H9 (cell line): ENCODE measurements at regions not wholly inside any gene's neighbourhood (a gene's known extent, or its start where the extent isn't known, plus 50 kb on each side); places are given as distances from the start of the nearest gene placed in this dataset.
A peak's percentile ranks its signal among the peaks of the same experiment; 100 is the strongest.

Experiments
- DNase-seq: peaks from one replicate; pipeline ENCODE4 v3.0.0-alpha.2; 2017
- H2AFZ ChIP-seq: one replicate; pipeline ENCODE4 v1.6.1; 2013; ENCODE audit warnings: mild to moderate bottlenecking, low read length, control low read depth, moderate library complexity
- H2AK5ac ChIP-seq: 2 replicates; pipeline ENCODE4 v1.6.1; 2013; ENCODE audit warnings: low read length, control low read depth, mixed read lengths; ENCODE audit not compliant: insufficient read length
- H2BK120ac ChIP-seq: one replicate; pipeline ENCODE4 v1.6.1; 2013; ENCODE audit warnings: low read depth, mild to moderate bottlenecking, low read length, control low read depth, inconsistent platforms; ENCODE audit not compliant: poor library complexity, severe bottlenecking
- H2BK12ac ChIP-seq: 2 replicates; pipeline ENCODE4 v1.6.1; 2013; ENCODE audit warnings: low read length, control low read depth, mixed read lengths, low read depth; ENCODE audit not compliant: insufficient read length
- H2BK15ac ChIP-seq: 2 replicates; pipeline ENCODE4 v1.6.1; 2013; ENCODE audit warnings: low read depth, low read length, control low read depth
- H2BK20ac ChIP-seq: one replicate; pipeline ENCODE4 v1.6.1; 2013; ENCODE audit warnings: low read depth, mild to moderate bottlenecking, low read length, control low read depth, inconsistent platforms; ENCODE audit not compliant: poor library complexity, severe bottlenecking
- H2BK5ac ChIP-seq: 2 replicates; pipeline ENCODE4 v1.6.1; 2013; ENCODE audit warnings: low read length, control low read depth, mixed read lengths; ENCODE audit not compliant: insufficient read length
- H3K14ac ChIP-seq: 2 replicates; pipeline ENCODE4 v1.6.1; 2013; ENCODE audit warnings: low read length, control low read depth; ENCODE audit not compliant: insufficient read depth
- H3K18ac ChIP-seq: 2 replicates; pipeline ENCODE4 v1.6.1; 2013; ENCODE audit warnings: low read depth, mild to moderate bottlenecking, mixed read lengths, low read length, control low read depth; ENCODE audit not compliant: insufficient read length
- H3K23ac ChIP-seq: 2 replicates; pipeline ENCODE4 v1.6.1; 2013; ENCODE audit warnings: low read length, control low read depth, mixed read lengths, low read depth; ENCODE audit not compliant: insufficient read length
- H3K23me2 ChIP-seq: 2 replicates; pipeline ENCODE4 v1.6.1; 2013; ENCODE audit warnings: low read depth, mild to moderate bottlenecking, mixed read lengths, low read length, control low read depth; ENCODE audit not compliant: insufficient read length, poor library complexity, severe bottlenecking
- H3K27ac ChIP-seq: 2 replicates; pipeline ENCODE4 v1.5.1; 2013; ENCODE audit warnings: low read length, control low read depth, mixed read lengths, low read depth; ENCODE audit not compliant: insufficient read length
- H3K27me3 ChIP-seq: 2 replicates; pipeline ENCODE4 v1.6.1; 2013; ENCODE audit warnings: low read length, control low read depth, inconsistent platforms; ENCODE audit not compliant: insufficient read depth
- H3K4ac ChIP-seq: 2 replicates; pipeline ENCODE4 v1.6.1; 2013; ENCODE audit warnings: low read depth, mild to moderate bottlenecking, control low read depth, inconsistent platforms, low read length, moderate library complexity
- H3K4me1 ChIP-seq: 2 replicates; pipeline ENCODE4 v1.6.1; 2013; ENCODE audit warnings: low read length, control low read depth, inconsistent platforms; ENCODE audit not compliant: insufficient read depth
- H3K4me2 ChIP-seq: 2 replicates; pipeline ENCODE4 v1.6.1; 2013; ENCODE audit warnings: low read length, control low read depth, mixed read lengths; ENCODE audit not compliant: insufficient read length, insufficient read depth
- H3K56ac ChIP-seq: 2 replicates; pipeline ENCODE4 v1.6.1; 2013; ENCODE audit warnings: low read depth, mild to moderate bottlenecking, mixed read lengths, low read length, control low read depth; ENCODE audit not compliant: insufficient read length
- H3K79me1 ChIP-seq: 2 replicates; pipeline ENCODE4 v1.6.1; 2013; ENCODE audit warnings: low read depth, mild to moderate bottlenecking, moderate library complexity, low read length, control low read depth, inconsistent platforms; ENCODE audit not compliant: insufficient read depth, poor library complexity, severe bottlenecking
- H3K79me2 ChIP-seq: 2 replicates; pipeline ENCODE4 v1.6.1; 2013; ENCODE audit warnings: low read length, control low read depth, inconsistent platforms; ENCODE audit not compliant: insufficient read depth
- H3K9ac ChIP-seq: 2 replicates; pipeline ENCODE4 v1.6.1; 2013; ENCODE audit warnings: low read length, control low read depth, mixed read lengths; ENCODE audit not compliant: insufficient read length; ENCODE audit errors: extremely low read depth
- H3K9me3 ChIP-seq: one replicate; pipeline ENCODE4 v1.6.1; 2013; ENCODE audit warnings: low read depth, low read length, inconsistent platforms; ENCODE audit not compliant: control insufficient read depth
- H3T11ph ChIP-seq: one replicate; pipeline ENCODE4 v1.6.1; 2013; ENCODE audit warnings: mild to moderate bottlenecking, low read length, control low read depth, inconsistent platforms
- H4K20me1 ChIP-seq: one replicate; pipeline ENCODE4 v1.6.1; 2013; ENCODE audit not compliant: control insufficient read depth, insufficient read length, insufficient read depth
- H4K5ac ChIP-seq: 2 replicates; pipeline ENCODE4 v1.6.1; 2013; ENCODE audit warnings: low read depth, mild to moderate bottlenecking, mixed read lengths, low read length, control low read depth; ENCODE audit not compliant: insufficient read length
- H4K8ac ChIP-seq: replicated peaks from 2 replicates; pipeline ENCODE4 v1.6.1; 2013; ENCODE audit warnings: low read length, control low read depth, mixed read lengths, low read depth; ENCODE audit not compliant: insufficient read length
- H4K91ac ChIP-seq: 2 replicates; pipeline ENCODE4 v1.6.1; 2013; ENCODE audit warnings: low read depth, mild to moderate bottlenecking, moderate library complexity, mixed read lengths, low read length, control low read depth; ENCODE audit not compliant: insufficient read length
- H3K27ac Mint-ChIP-seq, 3 experiments: 2 replicates in 2 of 3; 3 replicates in 1 of 3; pipeline ENCODE4 v1.8.0; 2020 to 2021; ENCODE audit warnings: mixed read lengths in 3 of 3, mild to moderate bottlenecking in 1 of 3, moderate library complexity in 1 of 3
- H3K27me3 Mint-ChIP-seq: 2 replicates; pipeline ENCODE4 v1.8.0; 2021; ENCODE audit warnings: low read depth, mild to moderate bottlenecking, moderate library complexity, mixed read lengths
- H3K36me3 Mint-ChIP-seq, 3 experiments: 2 replicates in 2 of 3; 3 replicates in 1 of 3; pipeline ENCODE4 v1.8.0; 2020 to 2021; ENCODE audit warnings: low read depth in 3 of 3, mixed read lengths in 3 of 3; ENCODE audit not compliant: insufficient read depth in 1 of 3
- H3K4me1 Mint-ChIP-seq, 2 experiments: 2 replicates each; pipeline ENCODE4 v1.8.0; 2020; ENCODE audit warnings: mixed read lengths in 2 of 2
- H3K4me3 Mint-ChIP-seq, 2 experiments: 2 replicates in 1 of 2; 3 replicates in 1 of 2; pipeline ENCODE4 v1.8.0; 2020 to 2021; ENCODE audit warnings: mild to moderate bottlenecking in 2 of 2, mixed read lengths in 2 of 2, moderate library complexity in 1 of 2
- H3K9me3 Mint-ChIP-seq, 2 experiments: 2 replicates in 1 of 2; 3 replicates in 1 of 2; pipeline ENCODE4 v1.8.0; 2020; ENCODE audit warnings: mild to moderate bottlenecking in 2 of 2, mixed read lengths in 2 of 2, moderate library complexity in 1 of 2
- WGBS: extraction: QIAGEN DNeasy Blood & Tissue Kit; methylation state at CpG from one replicate; pipeline ENCODE4 v1.1.7; 2013; ENCODE audit warnings: missing lambda C conversion rate, low lambda C conversion rate, mixed read lengths; ENCODE audit not compliant: insufficient read length; ENCODE audit errors: extremely low coverage; 5-methylcytosine and 5-hydroxymethylcytosine counted together
- TF ChIP-seq, protein P1 (sequence below): fragments of 200-600 bp; sonication (generic); conservative IDR thresholded peaks from 3 replicates; pipeline ENCODE4 v1.8.0; 2021; ENCODE audit warnings: antibody characterized with exemption, mild to moderate bottlenecking

GRCh38 chr17:77746896-77747554 lies 211.5 kb upstream of the TNRC6C start:
- Histone ChIP-seq H3K4ac (no peak overlapping the region), H2BK12ac (no peak overlapping the region), H3K9me3 (no peaks in the 10 kb centered on the region), H2BK15ac (no peak overlapping the region), H3K9ac (no peak overlapping the region), H3K56ac (no peak overlapping the region), H3K4me2 (no peak overlapping the region), H3T11ph (no peak overlapping the region), H3K14ac (no peak overlapping the region), H3K79me2 (no peaks in the 10 kb centered on the region), H3K4me1 (peaks cover 2% of the 10 kb centered on the region; the same call in 1 of the 2 replicates), H3K27ac (no peak overlapping the region), H2BK5ac (no peak overlapping the region), H3K23me2 (no peaks in the 10 kb centered on the region), H2AK5ac (no peak overlapping the region), H4K20me1 (no peaks in the 10 kb centered on the region), H3K79me1 (no peaks in the 10 kb centered on the region), H3K18ac (no peak overlapping the region), H2BK20ac (no peak overlapping the region), H2BK120ac (no peak overlapping the region), H4K91ac (no peak overlapping the region), H4K5ac (no peak overlapping the region), H2AFZ (no peak overlapping the region), H4K8ac (no peak overlapping the region), H3K27me3 (no peaks in the 10 kb centered on the region), H3K23ac (no peak overlapping the region)
- DNase-seq: no peak
- TF ChIP-seq, protein P1, sequence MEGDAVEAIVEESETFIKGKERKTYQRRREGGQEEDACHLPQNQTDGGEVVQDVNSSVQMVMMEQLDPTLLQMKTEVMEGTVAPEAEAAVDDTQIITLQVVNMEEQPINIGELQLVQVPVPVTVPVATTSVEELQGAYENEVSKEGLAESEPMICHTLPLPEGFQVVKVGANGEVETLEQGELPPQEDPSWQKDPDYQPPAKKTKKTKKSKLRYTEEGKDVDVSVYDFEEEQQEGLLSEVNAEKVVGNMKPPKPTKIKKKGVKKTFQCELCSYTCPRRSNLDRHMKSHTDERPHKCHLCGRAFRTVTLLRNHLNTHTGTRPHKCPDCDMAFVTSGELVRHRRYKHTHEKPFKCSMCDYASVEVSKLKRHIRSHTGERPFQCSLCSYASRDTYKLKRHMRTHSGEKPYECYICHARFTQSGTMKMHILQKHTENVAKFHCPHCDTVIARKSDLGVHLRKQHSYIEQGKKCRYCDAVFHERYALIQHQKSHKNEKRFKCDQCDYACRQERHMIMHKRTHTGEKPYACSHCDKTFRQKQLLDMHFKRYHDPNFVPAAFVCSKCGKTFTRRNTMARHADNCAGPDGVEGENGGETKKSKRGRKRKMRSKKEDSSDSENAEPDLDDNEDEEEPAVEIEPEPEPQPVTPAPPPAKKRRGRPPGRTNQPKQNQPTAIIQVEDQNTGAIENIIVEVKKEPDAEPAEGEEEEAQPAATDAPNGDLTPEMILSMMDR: no peak; the same call in 2 of the 3 replicates
- no peak overlapping the region for H3K4me3 Mint-ChIP-seq
- peaks cover 41% of the 10 kb centered on the region for H3K27me3 Mint-ChIP-seq
- H3K9me3 Mint-ChIP-seq: peaks cover 0 to 16% of the 10 kb centered on the region in 2 experiments; a peak in 2 of 5 replicates
- peaks cover 54 to 61% of the 10 kb centered on the region in 2 experiments for H3K4me1 Mint-ChIP-seq
- H3K36me3 Mint-ChIP-seq: peaks cover 0 to 20% (median 0%) of the 10 kb centered on the region in 3 experiments; a peak in 3 of 7 replicates
- H3K27ac Mint-ChIP-seq: peak overlapping the region; percentile 18 to 64 (median 45); a peak in 3 of 7 replicates
- no CpG with 5 or more reads among the region's 8 CpGs for WGBS
